Hepatocyte (in vitro differentiated cells): ENCODE measurements at regions not wholly inside any gene's neighbourhood (a gene's known extent, or its start where the extent isn't known, plus 50 kb on each side); places are given as distances from the start of the nearest gene placed in this dataset.

Source experiments
- CTCF ChIP-seq: fragments of 200-600 bp; sonication (generic); IDR thresholded peaks from 2 replicates; pipeline ENCODE4 v1.5.1; 2016; ENCODE audit warnings: antibody characterized with exemption, mild to moderate bottlenecking; ENCODE audit not compliant: poor library complexity
- EZH2phosphoT487 ChIP-seq: fragments of 200-600 bp; sonication (generic); IDR thresholded peaks from one replicate; pipeline ENCODE4 v1.6.1; 2018; ENCODE audit warnings: antibody characterized with exemption, mild to moderate bottlenecking, low read depth, moderate library complexity; ENCODE audit not compliant: unreplicated experiment, severe bottlenecking

- TF ChIP-seq CTCF = no peak
- no peak for TF ChIP-seq EZH2phosphoT487
Observed at GRCh38 chr6:122129313-122130025, 270.0 kb upstream of the HSF2 start.
